ENCODE measurements at regions not wholly inside any gene's neighbourhood (a gene's known extent, or its start where the extent isn't known, plus 50 kb on each side); places are given as distances from the start of the nearest gene placed in this dataset.

- CTCF ChIA-PET = interaction anchor here (0.6 kb wide), 1 partner anchor 1074 kb away, joined by 3 read pairs; no protein-coding TSS in a partner anchor
- TF ChIP-seq, protein P1, sequence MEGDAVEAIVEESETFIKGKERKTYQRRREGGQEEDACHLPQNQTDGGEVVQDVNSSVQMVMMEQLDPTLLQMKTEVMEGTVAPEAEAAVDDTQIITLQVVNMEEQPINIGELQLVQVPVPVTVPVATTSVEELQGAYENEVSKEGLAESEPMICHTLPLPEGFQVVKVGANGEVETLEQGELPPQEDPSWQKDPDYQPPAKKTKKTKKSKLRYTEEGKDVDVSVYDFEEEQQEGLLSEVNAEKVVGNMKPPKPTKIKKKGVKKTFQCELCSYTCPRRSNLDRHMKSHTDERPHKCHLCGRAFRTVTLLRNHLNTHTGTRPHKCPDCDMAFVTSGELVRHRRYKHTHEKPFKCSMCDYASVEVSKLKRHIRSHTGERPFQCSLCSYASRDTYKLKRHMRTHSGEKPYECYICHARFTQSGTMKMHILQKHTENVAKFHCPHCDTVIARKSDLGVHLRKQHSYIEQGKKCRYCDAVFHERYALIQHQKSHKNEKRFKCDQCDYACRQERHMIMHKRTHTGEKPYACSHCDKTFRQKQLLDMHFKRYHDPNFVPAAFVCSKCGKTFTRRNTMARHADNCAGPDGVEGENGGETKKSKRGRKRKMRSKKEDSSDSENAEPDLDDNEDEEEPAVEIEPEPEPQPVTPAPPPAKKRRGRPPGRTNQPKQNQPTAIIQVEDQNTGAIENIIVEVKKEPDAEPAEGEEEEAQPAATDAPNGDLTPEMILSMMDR (conservative IDR thresholded peaks at IDR 0.05; ENCODE audit: low read depth) = no peak
- POLR2A ChIA-PET (ENCODE audit: low non-redundant PET) = no interaction called here
- no peak for DNase-seq (ENCODE audit: low spot score)
- no peak overlapping the region for H3K27ac ChIP-seq
Measured at GRCh38 chr4:59127006-59127405, 2016.8 kb upstream of the IGFBP7 start.

- H3K27ac ChIP-seq = no peak overlapping the region
- TF ChIP-seq, protein P1 (conservative IDR thresholded peaks at IDR 0.05; ENCODE audit: low read depth) = no peak
- POLR2A ChIA-PET (ENCODE audit: low non-redundant PET) = no interaction called here
- no peak for DNase-seq (ENCODE audit: low spot score)
- CTCF ChIA-PET = interaction anchor here (0.6 kb wide), 1 partner anchor 1073 kb away, joined by 3 read pairs; no protein-coding TSS in a partner anchor
Measured at GRCh38 chr4:59127743-59128142, 2017.6 kb upstream of the IGFBP7 start.

- DNase-seq (ENCODE audit: low spot score) = no peak
- TF ChIP-seq, protein P1 (conservative IDR thresholded peaks at IDR 0.05; ENCODE audit: low read depth) = no peak
- no peak overlapping the region for H3K27ac ChIP-seq
- CTCF ChIA-PET = no interaction called here
- POLR2A ChIA-PET (ENCODE audit: low non-redundant PET) = no interaction called here
Measured at GRCh38 chr4:59135248-59135985, 2025.2 kb upstream of the IGFBP7 start.

- no peak overlapping the region for H3K27ac ChIP-seq
- CTCF ChIA-PET = no interaction called here
- no peak for DNase-seq (ENCODE audit: low spot score)
- POLR2A ChIA-PET (ENCODE audit: low non-redundant PET) = no interaction called here
- TF ChIP-seq, protein P1 (conservative IDR thresholded peaks at IDR 0.05; ENCODE audit: low read depth) = no peak
Measured at GRCh38 chr4:59161249-59161648, 2038.9 kb upstream of the ADGRL3 start.

DNA sequence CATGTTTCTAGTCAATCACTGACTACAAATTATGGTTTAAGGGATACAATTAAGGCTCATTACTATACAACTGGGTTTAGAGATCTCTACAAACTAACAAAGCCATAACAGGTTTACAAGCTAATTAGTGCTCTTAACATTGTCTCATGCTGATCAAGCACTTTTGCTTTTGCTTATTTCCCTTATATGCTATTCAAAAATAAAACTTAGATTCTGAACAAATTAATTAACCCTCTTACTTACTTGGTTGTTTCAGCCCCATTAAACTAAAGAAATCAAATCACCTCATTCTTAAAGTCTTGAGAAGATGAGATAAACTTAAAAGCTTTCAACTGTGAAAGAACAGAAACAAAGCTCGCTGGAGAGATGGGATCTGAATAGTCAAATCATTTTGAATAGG lies 2024.5 kb upstream of the ADGRL3 start:
- TF ChIP-seq, protein P1 (conservative IDR thresholded peaks at IDR 0.05; ENCODE audit: low read depth) = no peak
- H3K27ac ChIP-seq = no peak overlapping the region
- POLR2A ChIA-PET (ENCODE audit: low non-redundant PET) = no interaction called here
- DNase-seq (ENCODE audit: low spot score) = no peak
- CTCF ChIA-PET = no interaction called here

DNA sequence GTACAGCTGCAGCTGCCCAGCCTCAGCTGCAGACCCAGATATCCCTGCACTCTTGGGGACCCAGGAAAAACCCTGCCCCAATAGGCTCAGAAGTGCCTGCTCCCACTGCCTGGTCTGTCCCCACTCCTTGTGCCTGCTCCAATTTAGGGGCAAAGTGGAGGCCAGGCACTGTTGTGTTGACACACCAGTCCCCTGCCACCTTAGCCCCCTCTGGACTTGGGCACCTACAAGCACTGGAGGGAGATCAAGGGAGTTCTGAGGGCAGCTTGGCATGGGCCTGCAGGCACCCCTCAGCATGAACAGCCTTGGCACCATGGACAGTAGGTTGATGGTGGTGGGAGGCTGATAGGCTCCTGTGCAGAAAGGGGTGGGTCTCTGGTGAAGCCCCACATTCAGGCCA lies 2020.8 kb upstream of the ADGRL3 start:
- H3K27ac ChIP-seq = no peak overlapping the region
- CTCF ChIA-PET = interaction anchor here (0.5 kb wide), 1 partner anchor 117 kb away, joined by 4 read pairs; no protein-coding TSS in a partner anchor
- DNase-seq (ENCODE audit: low spot score) = no peak
- POLR2A ChIA-PET (ENCODE audit: low non-redundant PET) = no interaction called here
- TF ChIP-seq, protein P1 (conservative IDR thresholded peaks at IDR 0.05; ENCODE audit: low read depth) = no peak

Measured in RWPE1 (cell line).